Activated CD4-positive, alpha-beta T cell treated with anti-CD3 and anti-CD28 coated beads, Interleukin-2, amount 50 U/mL, for 4 hours (primary cell): ENCODE measurements at regions not wholly inside any gene's neighbourhood (a gene's known extent, or its start where the extent isn't known, plus 50 kb on each side); places are given as distances from the start of the nearest gene placed in this dataset.
"Not testable (repeated sequence)": the region's sequence is repeated elsewhere in the genome, so short reads cannot be mapped to it uniquely, and the experiment has no call there.

ENCODE experiments used
- DNase-seq, 2 experiments: peaks; one replicate each; pipeline ENCODE4 v3.0.0-alpha.2; 2020

DNA sequence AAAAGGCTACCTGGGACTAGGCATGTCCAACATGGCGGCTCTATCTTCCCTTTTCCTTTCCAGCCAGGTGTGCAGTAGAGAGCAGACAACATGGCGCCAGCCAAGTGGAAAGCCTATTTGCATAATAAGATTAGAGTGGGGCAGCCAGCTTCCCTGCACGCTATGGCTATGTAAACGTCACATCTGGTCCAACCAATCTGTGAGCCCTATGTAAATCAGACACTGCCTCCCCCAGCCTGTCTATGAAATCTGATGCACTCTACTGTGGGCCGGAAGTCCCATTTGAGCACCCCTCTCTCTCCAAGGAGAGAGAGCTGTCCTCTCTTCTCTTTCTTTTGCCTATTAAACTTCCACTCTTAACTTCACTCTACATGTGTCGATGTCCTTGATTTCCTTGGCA is 984.9 kb upstream of the AUTS2 start:
- DNase-seq: no peak

DNA sequence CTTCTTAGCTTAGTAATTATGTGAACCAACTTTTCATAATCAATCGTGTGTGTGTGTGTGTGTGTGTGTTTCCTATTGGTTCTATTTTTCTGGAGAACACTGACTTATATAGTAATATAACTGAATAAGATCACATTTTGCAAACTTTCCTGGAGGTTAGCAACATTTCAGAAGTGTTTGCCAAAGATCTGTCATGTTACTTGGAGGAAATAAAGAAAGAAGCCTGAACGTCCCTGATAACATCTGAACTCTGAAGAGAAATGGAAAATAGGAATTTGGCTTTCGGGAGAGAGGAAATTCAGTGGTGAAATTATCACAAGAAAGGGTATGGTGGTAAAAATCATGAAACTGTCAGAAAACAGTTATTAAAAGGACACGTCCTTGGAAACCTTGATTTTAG is 984.4 kb upstream of the AUTS2 start:
- no peak for DNase-seq

DNA sequence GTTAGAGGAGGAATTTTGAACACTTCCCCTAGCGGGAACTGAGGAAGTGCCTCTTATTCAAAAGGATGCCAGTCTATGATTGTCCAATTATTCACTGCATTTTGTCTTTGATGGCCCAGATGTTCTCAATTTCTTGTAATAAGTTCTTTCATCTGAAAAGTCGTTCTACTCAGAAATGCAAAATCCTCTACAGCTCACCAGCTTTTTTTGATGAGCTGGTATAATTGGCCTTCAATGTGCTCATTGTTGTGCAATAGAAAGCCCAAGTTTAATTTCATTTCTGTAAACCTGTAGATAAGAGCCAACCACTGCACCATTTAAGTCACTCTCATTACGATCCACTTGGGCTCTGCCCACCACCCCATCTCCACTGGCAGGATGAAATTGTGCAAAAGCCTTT is 978.7 kb upstream of the AUTS2 start:
- no peak for DNase-seq

DNA sequence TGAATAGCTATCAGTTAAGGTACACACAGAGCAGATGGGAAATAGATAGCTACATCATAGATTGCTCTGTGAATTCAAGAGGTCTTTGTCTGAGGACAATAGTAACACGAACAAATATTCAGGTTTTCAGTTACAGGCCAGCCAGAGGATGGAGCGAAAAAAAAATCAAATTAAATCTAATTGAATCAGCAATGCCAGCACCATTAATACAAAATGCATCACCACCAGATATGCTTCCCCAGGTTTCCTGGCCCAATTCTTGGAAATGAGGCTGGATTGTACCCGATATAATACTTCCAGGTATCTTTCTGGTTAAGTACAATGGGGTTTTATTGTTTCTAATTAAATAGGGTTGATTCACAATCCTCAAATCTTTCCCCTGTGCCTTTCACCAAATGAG is 975.8 kb upstream of the AUTS2 start:
- DNase-seq: no peak

DNA sequence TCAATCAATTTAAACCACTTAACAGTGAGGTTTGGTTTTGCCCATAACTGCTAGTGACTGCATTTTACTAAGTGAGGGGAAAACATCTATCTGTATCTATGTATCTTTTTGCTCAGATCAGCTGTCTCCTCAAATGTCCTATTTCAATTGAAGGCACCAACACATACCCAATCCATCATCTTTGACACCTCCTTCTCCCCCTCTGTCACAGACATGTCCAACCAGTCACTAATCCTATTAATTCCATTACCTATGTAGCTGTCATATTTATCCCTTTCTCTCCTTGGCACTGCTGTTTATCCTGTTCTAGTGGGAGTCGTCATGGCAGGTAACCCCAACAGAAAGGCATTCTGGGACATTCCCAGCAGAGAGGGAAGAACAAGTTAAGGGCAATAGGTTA is 975.2 kb upstream of the AUTS2 start:
- no peak for DNase-seq

DNA sequence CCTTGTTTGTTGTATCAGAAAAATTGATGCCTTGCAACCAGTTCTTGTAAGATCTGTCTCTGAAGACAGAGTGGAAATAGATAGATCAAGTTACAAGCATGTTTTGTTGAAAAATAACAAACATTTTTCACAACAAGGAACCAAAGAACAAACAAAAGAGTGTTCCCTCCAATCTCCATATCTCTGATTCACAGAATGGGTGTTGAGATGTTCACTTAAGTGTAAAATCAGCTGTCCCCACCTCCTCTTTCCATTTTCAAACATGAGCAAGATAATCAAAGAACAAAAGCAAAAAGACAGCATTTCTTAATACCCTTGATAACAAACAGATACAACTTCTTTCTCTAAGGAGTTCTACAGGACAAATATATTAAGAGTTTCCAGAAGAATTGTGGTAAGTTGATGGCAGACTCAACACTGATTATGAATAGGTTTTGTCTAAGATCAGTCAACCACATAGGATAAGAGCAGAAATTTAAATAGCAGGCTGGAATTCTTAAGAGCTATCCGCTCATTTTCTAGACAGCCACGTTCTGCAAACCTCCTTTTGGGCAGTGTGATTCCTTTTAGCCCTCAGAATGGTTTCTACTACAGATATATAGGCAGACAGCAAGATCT is 970.9 kb upstream of the AUTS2 start:
- DNase-seq: no peak

DNA sequence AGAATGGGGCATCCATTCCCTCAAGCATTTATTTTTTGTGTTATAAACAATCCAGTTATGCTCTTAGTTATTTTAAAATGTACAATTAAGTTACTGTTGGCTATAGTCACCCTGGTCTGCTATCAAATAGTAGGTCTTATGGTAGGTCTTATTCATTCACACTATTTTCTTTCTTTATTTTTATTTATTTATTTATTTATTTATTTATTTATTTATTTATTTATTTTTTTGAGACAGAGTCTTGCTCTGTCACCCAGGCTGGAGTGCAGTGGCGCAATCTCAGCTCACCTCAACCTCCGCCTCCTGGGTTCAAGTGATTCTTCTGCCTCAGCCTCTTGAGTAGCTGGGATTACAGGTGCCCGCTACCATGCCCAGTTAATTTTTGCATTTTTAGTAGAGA is 967.4 kb upstream of the AUTS2 start:
- not testable (repeated sequence) for DNase-seq

DNA sequence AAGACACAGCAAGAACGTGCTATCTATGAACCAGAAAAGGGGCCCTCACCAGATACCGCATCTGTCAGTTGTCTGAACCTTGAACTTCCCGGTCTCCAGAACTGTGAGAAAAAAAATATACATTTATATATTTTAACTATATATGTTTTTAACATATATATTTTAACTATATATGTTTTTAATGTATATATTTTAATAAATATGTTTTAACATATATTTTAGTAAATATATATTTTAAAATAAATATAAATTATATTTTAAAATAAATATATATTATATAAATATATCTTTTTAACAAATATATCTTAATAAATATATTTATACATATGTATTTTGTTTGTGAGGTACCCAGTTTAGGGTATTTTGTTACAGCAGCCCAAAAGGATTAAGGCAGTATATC is 958.2 kb upstream of the AUTS2 start:
- DNase-seq: no peak

DNA sequence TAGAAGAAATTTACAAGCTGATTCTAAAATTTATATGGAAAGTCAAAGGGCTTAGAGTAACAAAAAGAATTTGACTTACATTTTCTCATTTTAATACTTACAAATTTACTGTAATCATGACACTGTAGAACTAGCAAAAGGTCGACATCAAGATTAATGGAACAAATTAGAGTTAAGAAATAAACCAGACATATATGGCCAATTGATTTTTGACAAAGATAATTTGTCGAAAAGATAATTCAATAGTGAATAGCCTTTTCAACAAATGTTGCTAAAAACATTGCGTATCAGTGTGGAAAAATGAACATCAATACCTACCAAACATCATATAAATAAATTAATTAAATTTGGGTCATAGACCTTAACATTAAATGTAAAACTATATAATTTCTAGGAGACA is 955.5 kb upstream of the AUTS2 start:
- no peak for DNase-seq

DNA sequence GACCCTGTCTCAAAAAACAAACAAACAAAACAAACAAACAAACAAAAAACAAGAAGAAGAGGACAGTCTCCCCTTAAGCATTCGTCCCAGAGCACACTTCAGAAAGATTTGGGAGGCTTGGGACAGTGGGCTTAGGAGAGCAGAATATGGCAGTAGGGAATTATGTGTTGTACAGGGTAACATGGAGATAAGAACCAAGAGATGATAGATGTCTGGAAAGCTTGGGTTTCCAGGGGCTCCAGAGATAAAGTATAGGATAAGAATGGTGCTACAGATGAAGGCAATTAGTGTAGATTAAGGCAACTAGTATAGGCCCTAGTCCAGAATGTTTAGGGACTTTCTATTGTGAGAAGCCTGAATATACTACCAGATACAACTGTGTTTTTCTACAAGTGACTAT is 934.9 kb upstream of the AUTS2 start:
- no peak for DNase-seq

DNA sequence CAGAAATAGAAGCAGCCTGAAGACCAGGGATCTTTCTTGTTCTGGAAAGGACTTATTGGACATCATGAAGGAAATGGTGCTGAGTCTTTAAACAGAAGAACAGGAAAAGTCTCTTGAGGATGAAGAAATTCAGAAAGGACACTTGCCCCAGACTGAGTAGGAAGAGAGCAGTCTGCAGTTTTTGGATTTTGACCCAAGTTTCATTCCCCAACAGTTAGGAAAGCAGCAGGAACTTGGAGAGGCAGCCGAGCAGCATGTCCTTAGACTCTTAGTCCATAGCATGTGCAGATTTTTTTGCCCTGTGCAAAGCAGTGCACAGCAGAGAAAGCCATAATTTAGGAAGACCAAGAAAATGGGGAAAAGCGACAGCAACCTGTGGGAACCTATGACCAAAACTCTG is 927.2 kb upstream of the AUTS2 start:
- no peak for DNase-seq

DNA sequence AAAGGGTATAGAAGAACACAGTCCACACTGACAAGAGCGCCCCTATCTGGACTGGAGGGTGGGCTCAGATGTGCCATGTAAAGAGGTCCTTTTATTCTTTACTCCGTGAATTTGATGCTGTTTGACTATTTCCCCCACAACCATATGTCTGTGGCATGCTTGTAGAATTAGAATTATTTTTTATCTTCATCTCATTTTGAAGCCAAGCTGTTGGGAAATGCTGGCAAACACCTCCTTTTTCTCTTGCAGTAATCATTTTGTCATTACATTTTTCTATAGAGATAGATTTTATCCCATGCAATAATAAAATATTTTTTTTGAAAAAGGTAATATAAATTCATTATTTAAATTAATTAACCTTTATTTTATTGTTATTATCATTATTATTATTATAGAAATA is 926.6 kb upstream of the AUTS2 start:
- DNase-seq: no peak

DNA sequence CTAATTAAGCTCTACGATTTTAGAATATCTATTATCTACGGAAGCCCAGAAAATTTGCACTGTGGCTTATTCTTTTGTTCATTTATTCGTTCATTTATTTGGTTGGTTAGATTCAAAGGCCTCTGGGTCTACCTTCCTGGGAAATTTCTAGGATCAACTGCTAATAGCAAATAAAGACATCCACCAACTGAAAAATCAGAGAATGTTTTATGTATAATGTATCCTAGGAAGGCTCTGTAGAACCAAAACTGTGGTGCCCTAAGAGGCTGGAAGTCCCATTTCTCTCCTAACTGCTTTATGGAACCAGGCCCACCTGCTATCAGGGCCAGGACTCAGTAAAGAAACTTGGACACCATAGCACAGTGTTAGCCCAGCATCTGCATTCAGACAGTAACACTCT is 923.4 kb upstream of the AUTS2 start:
- DNase-seq: no peak

DNA sequence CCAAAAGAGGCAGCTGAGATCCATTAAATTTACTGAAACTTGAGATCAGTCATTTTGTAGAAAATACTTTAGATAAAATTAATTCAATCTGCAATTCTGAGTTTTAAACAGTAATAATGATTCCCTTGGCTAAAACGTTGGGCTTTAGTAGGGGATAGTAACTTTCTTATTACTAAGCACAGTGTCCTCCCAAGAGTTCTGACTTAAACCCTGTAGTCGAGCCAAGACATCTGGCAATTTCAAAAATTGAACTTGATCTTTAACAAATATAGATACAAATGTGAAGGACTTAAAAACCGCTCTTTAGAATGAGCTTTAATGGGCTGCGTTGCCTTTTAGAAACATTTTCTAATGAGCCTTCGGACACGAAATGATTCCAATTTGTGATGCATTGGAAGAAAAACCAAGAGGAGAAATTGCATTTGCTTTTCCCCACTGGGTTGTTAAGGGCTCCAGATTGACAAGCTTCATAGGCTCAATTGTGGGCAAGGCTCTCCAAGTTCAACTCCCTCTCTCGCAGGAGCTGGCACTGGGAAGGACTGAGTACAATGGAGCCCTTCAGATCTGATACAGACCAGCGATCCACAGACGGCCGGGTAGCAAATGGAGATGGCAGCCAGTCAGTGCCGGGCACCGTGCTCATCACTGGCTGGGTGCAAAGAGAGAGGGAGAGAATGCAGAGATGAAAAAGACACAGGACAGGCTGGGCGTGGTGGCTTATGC is 921.3 kb upstream of the AUTS2 start:
- no peak for DNase-seq

DNA sequence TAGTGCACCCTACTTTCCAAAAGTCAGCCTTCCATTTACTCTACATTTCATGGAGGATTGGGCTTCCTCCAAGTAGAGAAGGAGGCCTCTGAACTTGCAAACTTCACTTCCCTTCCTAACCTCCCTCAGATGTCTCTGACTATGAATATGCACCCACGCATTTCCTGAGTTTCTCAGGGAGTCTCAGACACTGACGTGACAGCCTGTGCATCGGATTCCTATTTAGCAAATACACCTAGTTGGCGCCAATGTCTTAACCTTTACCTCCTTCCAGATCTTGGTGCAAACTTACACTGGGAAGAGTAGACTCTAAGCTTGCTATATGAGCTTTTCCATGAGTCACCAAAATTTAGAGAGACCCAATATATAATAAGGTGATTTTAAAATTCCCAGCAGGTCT is 920.1 kb upstream of the AUTS2 start:
- DNase-seq: no peak

DNA sequence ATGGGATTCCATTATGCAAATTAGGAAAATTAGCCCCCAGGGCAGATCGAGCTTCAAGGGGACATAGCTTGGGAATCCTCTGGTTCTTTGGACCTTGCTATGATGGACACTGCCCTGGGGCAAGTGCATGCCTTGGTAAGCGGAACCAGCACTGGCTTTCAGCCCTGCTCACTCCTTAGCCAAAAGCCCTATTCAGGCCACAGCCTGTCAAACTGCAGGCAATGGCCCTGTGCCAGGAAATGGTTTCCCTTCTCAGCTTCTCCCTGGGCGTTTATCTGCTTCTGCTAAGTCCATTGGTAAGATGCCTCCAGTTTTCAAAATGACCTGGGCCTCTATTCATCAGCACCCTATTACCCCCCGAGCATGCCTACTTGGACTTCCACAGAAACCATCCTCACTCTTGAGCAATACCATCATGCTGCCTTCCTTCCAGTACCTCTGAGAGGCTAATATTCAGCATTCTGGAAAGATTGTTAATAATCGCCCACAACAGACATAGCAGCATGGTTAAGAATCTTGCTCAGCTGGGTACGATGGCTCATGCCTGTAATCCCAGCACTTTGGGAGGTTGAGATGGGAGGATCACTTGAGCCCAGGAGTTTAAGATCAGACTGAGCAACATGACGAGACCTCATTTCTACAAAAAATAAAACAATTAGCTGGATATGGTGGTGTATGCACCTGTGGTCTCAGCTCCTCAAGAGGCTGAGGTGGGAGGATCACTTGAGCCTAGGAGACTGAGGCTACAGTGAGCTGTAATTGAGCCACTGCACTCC is 918.6 kb upstream of the AUTS2 start:
- no peak for DNase-seq

DNA sequence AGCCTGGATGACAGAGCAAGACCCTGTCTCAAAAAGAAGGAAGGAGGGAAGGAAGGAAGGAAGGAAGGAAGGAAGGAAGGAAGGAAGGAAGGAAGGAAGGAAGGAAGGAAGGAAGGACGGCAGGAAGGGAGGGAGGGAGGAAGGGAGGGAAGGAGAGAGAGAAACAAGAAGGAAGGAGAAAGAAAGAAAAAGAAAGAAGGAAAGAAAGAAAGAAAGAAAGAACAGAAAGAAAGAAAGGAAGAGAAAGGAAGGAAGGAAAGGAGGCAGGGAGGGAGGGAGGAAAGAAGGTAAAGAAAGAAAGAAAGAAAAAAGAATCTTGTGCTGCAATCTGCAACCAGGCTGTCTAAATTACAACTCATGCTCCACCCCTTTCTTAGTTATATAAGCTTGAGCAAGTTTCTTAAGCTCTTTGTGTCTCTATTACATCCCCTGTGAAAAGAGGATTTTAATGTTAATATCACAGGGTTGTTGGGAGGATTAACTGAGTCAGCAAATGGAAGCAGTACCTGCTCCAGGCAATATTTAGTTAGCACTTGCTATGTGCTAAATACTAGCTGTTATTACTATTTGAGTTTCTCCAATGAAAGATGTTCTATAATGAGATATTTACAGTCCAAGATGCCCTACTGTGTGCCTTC is 917.9 kb upstream of the AUTS2 start:
- no peak for DNase-seq

DNA sequence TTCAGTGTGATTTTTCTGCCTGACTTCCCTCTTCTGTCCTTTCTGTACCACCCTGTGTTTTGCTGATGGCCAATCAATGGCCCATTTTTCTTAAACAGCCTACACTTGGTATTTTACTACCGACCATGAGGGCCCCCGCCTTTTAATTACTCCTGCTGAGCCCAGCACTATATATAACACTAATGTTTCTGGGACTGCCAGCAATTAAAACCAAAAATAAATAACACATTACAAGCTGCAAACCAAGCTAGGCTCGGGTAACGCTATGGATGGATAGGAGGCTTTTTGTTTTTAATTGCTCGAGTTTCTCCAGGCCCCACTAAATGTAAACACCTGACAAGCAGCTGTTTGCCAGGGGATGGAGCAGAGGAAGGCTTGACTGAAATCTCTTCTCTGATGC is 915.4 kb upstream of the AUTS2 start:
- no peak for DNase-seq

DNA sequence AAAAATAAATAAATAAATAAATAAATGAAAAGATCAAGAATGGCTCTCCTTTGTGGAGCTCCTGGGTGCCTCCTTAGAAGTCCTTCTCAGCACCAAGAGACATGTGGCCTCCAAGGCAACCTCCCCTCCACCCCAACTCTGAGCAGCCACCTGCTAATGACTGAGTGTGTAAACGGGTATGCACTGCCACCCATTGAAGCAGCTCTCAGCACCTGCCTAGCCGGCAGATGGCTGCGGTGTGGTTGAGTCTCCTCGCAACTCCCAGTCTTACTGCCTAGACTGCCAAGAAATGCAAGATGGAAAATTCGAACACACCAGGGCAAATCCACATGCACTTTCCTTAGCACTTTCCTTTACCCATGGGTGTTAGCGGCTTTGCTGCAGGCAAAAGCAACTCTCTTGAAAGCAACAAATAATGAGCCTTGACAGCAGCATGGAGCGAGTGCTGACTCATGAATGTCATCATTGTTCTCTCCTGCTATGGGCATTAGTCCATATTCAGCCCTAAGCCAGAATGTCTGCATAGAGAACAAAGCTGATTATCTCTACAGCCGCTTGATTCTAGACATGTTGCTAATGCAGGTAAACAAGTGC is 913.9 kb upstream of the AUTS2 start:
- DNase-seq: no peak

DNA sequence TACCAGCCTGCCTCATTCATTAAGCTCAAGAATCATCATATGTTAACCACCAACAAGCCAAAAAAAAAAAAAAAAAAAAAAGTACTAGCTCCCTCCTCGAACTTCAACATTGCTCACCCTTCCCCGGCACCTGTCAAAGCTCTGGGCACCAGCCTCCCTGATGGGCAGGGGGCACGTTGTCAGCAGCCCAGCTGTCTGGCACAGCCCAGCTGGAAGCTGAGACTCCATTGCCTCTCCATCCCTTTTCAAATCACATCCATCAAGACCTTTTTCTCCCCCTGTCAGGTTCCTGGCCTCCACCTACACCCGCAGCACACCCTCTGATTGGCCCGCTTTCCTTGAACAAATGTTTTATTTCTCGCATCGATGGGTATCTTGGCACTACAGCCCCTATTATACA is 913.3 kb upstream of the AUTS2 start:
- DNase-seq: no peak

DNA sequence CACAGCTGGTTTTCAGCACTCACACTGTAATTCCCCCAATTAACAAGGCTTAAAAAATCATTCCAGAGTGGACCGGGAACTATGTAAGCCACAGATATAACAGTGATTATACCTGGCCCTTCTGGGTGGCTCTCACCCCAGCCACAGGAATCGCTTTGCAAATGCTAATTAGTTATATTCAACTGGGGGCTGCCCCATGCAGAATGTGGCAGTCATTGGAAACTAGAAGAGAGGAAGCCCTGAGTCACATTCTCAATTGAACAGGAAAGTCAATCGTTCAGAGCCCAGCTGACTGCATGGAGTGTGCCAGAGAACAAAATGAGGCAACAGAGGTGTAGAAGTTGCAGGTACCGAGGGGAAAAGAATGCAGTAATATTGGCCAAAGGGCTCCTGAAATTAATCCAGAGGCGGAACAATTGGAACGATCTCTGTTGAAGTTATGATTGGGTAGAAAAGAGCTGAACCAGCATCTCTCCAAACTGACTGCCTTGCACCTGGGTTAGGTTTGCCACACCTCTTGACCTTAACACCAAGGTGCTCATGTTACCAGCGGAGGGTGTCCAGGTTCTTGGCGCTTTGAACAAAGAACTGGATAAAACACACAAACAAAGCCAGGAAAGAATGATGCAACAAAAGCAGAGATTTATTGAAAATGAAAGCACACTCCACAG is 909.7 kb upstream of the AUTS2 start:
- no peak for DNase-seq

DNA sequence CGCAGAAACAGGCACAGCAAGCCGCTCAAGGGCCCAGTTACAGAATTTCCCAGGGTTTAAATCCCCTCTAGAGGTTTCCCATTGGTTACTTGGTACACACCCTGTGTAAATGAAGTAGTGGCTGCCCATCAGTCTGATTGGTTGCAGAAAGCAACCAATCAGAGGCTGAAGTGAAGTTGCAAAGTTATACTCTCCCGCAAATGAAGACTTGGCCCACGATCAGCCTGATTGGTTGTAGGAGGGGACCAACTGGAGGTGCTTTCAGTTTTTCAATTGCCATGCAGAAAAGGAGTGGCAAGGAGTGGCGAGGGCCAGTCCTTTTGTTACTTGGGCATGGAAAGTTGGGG is 909.2 kb upstream of the AUTS2 start:
- DNase-seq: no peak
